ENCODE measurements at regions not wholly inside any gene's neighbourhood (a gene's known extent, or its start where the extent isn't known, plus 50 kb on each side); places are given as distances from the start of the nearest gene placed in this dataset.

DNA sequence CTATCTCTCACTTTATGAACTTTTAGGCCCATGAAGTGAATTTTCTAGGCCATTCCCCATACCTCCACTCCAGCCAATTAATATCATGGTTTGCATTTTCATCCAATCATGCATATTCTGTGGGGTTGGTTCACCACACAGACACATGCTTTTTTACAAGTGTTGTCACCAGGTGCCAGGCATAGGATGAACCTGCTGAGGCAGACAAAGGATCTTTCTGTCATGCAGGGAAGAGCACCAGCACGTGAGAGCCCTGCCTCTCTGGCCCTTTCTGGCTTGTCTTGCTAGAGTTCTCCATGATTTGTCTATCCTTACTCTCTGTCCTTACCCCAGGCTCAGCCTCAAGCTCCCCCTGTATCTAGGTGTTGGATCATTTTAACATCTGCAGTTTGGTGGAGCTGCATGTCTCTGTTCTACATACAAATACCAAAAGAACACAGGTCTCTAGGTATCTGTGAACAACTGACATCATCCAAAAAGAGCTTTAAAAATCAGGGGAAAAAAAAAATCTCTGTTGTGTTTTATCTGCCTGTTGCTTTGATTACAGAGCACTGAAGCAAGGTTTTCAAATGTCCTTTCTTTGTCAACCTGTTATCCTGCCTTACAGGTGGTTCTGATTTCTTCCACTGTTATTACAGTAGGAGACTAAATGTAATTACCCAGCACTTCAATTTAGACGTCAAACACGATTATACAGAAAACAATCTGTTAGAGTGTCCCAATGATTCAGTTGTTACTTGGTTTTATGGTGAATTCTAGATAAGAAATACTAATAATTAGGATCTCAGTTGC is 58.4 kb upstream of the GRAMD1B start:
- Mint-ChIP-seq H3K4me1 (ENCODE audit: unreplicated experiment) (no peaks in the 10 kb centered on the region), H3K9me3 (ENCODE audit: unreplicated experiment) (no peaks in the 10 kb centered on the region), H3K36me3 (ENCODE audit: unreplicated experiment) (no peaks in the 10 kb centered on the region), H3K4me3 (ENCODE audit: unreplicated experiment) (no peak overlapping the region), H3K27me3 (ENCODE audit: unreplicated experiment) (peaks cover 60% of the 10 kb centered on the region), H3K27ac (ENCODE audit: unreplicated experiment) (no peak overlapping the region)
- TF ChIP-seq, protein P1, sequence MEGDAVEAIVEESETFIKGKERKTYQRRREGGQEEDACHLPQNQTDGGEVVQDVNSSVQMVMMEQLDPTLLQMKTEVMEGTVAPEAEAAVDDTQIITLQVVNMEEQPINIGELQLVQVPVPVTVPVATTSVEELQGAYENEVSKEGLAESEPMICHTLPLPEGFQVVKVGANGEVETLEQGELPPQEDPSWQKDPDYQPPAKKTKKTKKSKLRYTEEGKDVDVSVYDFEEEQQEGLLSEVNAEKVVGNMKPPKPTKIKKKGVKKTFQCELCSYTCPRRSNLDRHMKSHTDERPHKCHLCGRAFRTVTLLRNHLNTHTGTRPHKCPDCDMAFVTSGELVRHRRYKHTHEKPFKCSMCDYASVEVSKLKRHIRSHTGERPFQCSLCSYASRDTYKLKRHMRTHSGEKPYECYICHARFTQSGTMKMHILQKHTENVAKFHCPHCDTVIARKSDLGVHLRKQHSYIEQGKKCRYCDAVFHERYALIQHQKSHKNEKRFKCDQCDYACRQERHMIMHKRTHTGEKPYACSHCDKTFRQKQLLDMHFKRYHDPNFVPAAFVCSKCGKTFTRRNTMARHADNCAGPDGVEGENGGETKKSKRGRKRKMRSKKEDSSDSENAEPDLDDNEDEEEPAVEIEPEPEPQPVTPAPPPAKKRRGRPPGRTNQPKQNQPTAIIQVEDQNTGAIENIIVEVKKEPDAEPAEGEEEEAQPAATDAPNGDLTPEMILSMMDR (IDR thresholded peaks at IDR 0.05) = no peak
- DNase-seq (ENCODE audit: extremely low spot score, unreplicated experiment) = no peak

DNA sequence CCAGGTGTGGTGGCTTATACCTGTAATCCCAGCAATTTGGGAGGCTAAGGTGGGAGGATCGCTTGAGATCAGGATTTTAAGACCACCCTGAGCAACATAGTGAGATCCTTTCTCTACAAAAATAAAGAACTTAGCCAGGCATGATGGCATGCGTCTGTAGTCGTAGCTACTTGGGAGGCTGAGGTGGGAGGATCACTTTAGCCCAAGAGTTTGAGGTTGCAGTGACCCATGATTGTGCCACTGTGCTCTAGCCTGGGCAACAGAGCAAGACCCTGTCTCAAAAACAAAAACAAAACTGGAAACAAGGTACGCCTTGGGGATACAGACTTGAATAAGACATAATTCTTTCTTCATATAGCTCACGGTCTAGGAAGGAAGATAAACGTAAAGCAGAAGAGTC is 63.1 kb upstream of the GRAMD1B start:
- Mint-ChIP-seq H3K27me3 (ENCODE audit: unreplicated experiment) (peaks cover 59% of the 10 kb centered on the region), H3K9me3 (ENCODE audit: unreplicated experiment) (no peaks in the 10 kb centered on the region), H3K4me3 (ENCODE audit: unreplicated experiment) (no peak overlapping the region), H3K27ac (ENCODE audit: unreplicated experiment) (no peak overlapping the region), H3K36me3 (ENCODE audit: unreplicated experiment) (no peaks in the 10 kb centered on the region), H3K4me1 (ENCODE audit: unreplicated experiment) (no peaks in the 10 kb centered on the region)
- TF ChIP-seq, protein P1 (IDR thresholded peaks at IDR 0.05) = no peak
- no peak for DNase-seq (ENCODE audit: extremely low spot score, unreplicated experiment)

DNA sequence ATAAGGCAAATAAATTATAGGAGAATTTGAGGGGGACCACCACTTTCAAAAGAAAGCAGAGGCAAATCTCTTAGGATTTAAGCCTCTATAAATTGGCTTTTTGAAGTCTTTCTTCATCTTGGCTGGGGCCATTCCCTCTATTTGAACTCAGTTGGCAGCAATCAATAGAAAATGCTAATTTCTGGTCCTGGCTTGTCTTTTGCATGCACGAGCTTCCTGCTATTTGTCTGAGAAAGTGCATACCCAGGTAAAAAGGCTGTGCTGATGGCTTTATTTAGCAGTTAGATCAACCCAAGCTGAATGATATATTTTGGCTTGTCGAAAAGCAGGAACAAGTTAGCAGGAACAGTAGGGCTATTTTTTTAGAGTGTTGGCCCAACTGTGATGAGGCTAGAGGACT is 64.1 kb upstream of the GRAMD1B start:
- Mint-ChIP-seq H3K27ac (ENCODE audit: unreplicated experiment) (no peak overlapping the region), H3K27me3 (ENCODE audit: unreplicated experiment) (peaks cover 59% of the 10 kb centered on the region), H3K4me1 (ENCODE audit: unreplicated experiment) (no peaks in the 10 kb centered on the region), H3K36me3 (ENCODE audit: unreplicated experiment) (no peaks in the 10 kb centered on the region), H3K9me3 (ENCODE audit: unreplicated experiment) (no peaks in the 10 kb centered on the region), H3K4me3 (ENCODE audit: unreplicated experiment) (no peak overlapping the region)
- TF ChIP-seq, protein P1 (IDR thresholded peaks at IDR 0.05) = no peak
- DNase-seq (ENCODE audit: extremely low spot score, unreplicated experiment) = no peak

DNA sequence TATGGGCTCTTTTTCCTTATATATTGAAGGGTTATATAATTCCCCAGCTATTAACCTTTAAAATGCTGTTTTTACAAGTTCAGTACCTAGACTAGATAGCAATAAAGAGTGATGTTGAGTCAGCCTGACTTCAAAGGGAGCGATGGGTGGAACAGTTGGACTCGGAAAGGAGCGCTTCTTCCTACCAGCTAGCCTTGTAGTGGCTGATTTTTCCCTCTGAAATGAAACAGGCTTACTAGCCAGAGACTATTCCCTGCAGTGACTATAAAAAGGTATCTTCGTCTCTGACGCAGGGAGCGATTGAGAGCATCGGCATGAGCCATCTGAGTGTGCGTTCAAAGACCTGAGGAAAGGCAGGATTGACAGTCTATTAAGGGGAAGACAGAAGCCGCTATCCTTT is 66.0 kb upstream of the GRAMD1B start:
- H3K4me1 Mint-ChIP-seq (ENCODE audit: unreplicated experiment) = no peaks in the 10 kb centered on the region
- H3K27ac Mint-ChIP-seq (ENCODE audit: unreplicated experiment) = no peak overlapping the region

DNA sequence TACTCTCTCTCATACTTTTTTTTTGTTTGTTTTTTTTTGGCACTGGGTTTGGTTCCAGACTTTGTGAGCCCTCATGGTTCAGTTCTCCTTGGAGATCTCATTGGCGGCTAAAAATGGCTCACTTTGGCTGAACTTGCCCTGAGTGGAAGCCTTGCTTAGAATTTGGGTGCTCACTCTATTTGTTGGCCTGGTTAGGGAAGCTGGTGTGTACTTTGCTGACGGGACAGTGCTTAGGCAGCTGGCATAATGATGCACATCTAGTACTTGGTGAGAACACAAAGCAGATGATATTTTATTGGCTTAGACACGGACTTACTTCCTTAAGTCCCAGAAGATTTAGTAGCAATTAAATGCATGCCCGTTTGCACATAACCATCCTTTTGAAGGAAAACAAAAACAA is 66.5 kb upstream of the GRAMD1B start:
- H3K36me3 Mint-ChIP-seq (ENCODE audit: unreplicated experiment) = no peaks in the 10 kb centered on the region
- H3K4me3 Mint-ChIP-seq (ENCODE audit: unreplicated experiment) = no peak overlapping the region
- peaks cover 68% of the 10 kb centered on the region for H3K27me3 Mint-ChIP-seq (ENCODE audit: unreplicated experiment)
- TF ChIP-seq, protein P1 (IDR thresholded peaks at IDR 0.05) = no peak
- H3K9me3 Mint-ChIP-seq (ENCODE audit: unreplicated experiment) = no peaks in the 10 kb centered on the region
- H3K4me1 Mint-ChIP-seq (ENCODE audit: unreplicated experiment) = no peaks in the 10 kb centered on the region
- no peak for DNase-seq (ENCODE audit: extremely low spot score, unreplicated experiment)
- no peak overlapping the region for H3K27ac Mint-ChIP-seq (ENCODE audit: unreplicated experiment)

More for the DNA sequence above, 66.0 kb upstream of the GRAMD1B start:
- TF ChIP-seq, protein P1 (IDR thresholded peaks at IDR 0.05) = no peak
- H3K27me3 Mint-ChIP-seq (ENCODE audit: unreplicated experiment) = peaks cover 66% of the 10 kb centered on the region
- no peak for DNase-seq (ENCODE audit: extremely low spot score, unreplicated experiment)
- no peaks in the 10 kb centered on the region for H3K36me3 Mint-ChIP-seq (ENCODE audit: unreplicated experiment)
- no peak overlapping the region for H3K4me3 Mint-ChIP-seq (ENCODE audit: unreplicated experiment)
- no peaks in the 10 kb centered on the region for H3K9me3 Mint-ChIP-seq (ENCODE audit: unreplicated experiment)

Measured in osteocyte (in vitro differentiated cells).